ENCODE measurements at regions not wholly inside any gene's neighbourhood (a gene's known extent, or its start where the extent isn't known, plus 50 kb on each side); places are given as distances from the start of the nearest gene placed in this dataset.

DNA sequence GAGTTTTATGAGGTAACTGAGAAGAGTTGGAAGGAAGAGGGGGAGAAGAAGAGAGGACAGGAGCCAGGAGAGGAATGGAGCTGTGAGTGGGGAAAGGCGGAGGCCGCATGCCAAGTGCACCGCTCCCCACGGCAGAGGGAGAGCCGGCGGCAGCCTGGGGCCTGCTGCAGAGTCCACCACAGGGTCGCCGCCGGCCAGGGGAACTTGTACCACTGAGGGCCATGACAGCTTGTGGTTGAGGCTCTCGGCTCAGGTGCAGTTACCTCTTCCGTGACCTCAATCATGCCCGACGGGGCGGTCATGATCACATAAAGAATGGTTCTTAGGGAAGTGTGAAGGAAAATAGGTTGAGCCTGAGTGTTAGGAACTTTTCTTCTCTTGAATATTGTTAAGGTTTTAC lies 325.0 kb downstream of the SNAPC1 start:
- no peak for DNase-seq (ENCODE audit: low spot score)
- TF ChIP-seq CTCF (IDR thresholded peaks at IDR 0.05; ENCODE audit: borderline replicate concordance, control extremely low read depth, extremely low read depth, insufficient read depth, missing control alignments): no peak
- in situ Hi-C loops (cut with MboI; ENCODE audit: low sequenced_read_pairs, unreplicated experiment): no loop called here

DNA sequence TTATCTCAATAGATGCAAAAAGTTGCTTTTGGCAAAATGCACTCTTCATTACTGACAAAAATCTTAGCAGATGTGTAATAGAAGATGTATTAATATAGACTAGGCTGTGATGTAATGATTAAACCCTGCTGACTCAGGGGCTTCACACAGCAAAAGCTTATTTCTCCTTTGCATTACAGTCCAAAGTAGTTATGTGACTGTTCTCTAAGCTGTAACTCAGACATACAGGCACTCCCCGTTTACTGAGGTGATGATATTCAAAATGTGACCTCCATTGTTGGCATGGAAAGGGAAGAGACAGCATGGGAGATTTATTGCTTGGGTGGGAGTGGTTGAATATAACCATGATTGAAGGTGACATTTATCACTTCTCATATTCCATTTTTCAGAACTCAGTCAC lies 331.5 kb downstream of the SNAPC1 start:
- in situ Hi-C loops (cut with MboI; ENCODE audit: low sequenced_read_pairs, unreplicated experiment): no loop called here
- no peak for DNase-seq (ENCODE audit: low spot score)
- no peak for TF ChIP-seq CTCF (IDR thresholded peaks at IDR 0.05; ENCODE audit: borderline replicate concordance, control extremely low read depth, extremely low read depth, insufficient read depth, missing control alignments)

DNA sequence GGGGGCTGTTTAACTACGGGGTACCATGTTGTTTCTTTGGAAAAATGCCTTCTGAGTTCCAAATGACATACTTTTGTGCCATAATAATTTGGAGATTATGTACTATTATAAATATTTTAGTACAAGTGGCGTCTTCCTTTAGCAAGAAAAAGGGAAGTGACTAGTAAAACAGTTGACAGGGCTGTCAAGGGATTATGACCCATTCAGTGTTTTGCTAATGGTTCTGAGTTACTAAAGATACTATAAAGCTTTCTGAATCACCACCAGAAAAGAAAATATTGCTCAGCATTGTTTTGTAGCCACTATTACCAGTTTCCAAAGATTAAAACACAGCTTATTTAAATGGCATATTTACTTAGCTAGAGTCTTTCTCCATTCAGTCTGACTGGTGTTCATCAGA lies 334.9 kb downstream of the SNAPC1 start:
- TF ChIP-seq CTCF (IDR thresholded peaks at IDR 0.05; ENCODE audit: borderline replicate concordance, control extremely low read depth, extremely low read depth, insufficient read depth, missing control alignments): no peak
- no peak for DNase-seq (ENCODE audit: low spot score)
- in situ Hi-C loops (cut with MboI; ENCODE audit: low sequenced_read_pairs, unreplicated experiment): no loop called here

DNA sequence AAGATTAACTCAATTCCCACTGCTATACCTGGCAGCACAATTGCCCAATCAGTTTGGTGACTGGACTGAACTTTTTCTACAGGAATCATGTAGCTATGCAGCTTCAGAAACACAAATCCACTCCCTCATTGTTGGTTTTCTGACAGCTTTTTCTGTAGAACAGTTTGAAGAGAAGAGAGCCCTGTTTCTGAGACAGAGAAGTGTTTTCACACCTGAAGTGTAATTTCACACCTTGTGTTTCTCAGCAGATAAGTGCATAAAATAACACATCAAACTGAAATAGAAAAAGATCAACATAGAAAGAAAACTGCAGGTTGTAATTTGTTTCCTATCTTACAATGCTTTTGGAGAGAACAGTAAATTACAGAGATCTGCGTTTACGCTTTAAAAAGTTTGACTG lies 335.6 kb downstream of the SNAPC1 start:
- no peak for DNase-seq (ENCODE audit: low spot score)
- in situ Hi-C loops (cut with MboI; ENCODE audit: low sequenced_read_pairs, unreplicated experiment): no loop called here
- no peak for TF ChIP-seq CTCF (IDR thresholded peaks at IDR 0.05; ENCODE audit: borderline replicate concordance, control extremely low read depth, extremely low read depth, insufficient read depth, missing control alignments)

- no peak for TF ChIP-seq CTCF (IDR thresholded peaks at IDR 0.05; ENCODE audit: borderline replicate concordance, control extremely low read depth, extremely low read depth, insufficient read depth, missing control alignments)
- DNase-seq (ENCODE audit: low spot score): no peak
- in situ Hi-C loops (cut with MboI; ENCODE audit: low sequenced_read_pairs, unreplicated experiment): no loop called here
Measured at GRCh38 chr14:62098357-62098756, 336.1 kb downstream of the SNAPC1 start.

- no peak for DNase-seq (ENCODE audit: low spot score)
Measured at GRCh38 chr14:62099091-62099490, 336.9 kb downstream of the SNAPC1 start.

More at GRCh38 chr14:62099091-62099490, 336.9 kb downstream of the SNAPC1 start:
- no peak for TF ChIP-seq CTCF (IDR thresholded peaks at IDR 0.05; ENCODE audit: borderline replicate concordance, control extremely low read depth, extremely low read depth, insufficient read depth, missing control alignments)
- in situ Hi-C loops (cut with MboI; ENCODE audit: low sequenced_read_pairs, unreplicated experiment): no loop called here

Data from GM13976 (cell line).